ENCODE measurements at regions not wholly inside any gene's neighbourhood (a gene's known extent, or its start where the extent isn't known, plus 50 kb on each side); places are given as distances from the start of the nearest gene placed in this dataset.

GRCh38 chr14:98888281-98888680 lies 383.7 kb downstream of the BCL11B start:
- DNase-seq = no peak

- DNase-seq = no peak
Measured at GRCh38 chr14:98888927-98889835, 382.8 kb downstream of the BCL11B start.

- DNase-seq = no peak
Measured at GRCh38 chr14:98889836-98890185, 382.2 kb downstream of the BCL11B start.

GRCh38 chr14:98890556-98891340 lies 381.2 kb downstream of the BCL11B start:
- DNase-seq = no peak

- no peak for DNase-seq
Measured at GRCh38 chr14:98893675-98894074, 378.3 kb downstream of the BCL11B start.

- DNase-seq = no peak
Measured at GRCh38 chr14:98894600-98894999, 377.4 kb downstream of the BCL11B start.

GRCh38 chr14:98896449-98896848 lies 375.5 kb downstream of the BCL11B start:
- no peak for DNase-seq

- DNase-seq = no peak
Measured at GRCh38 chr14:98897605-98898309, 374.2 kb downstream of the BCL11B start.

GRCh38 chr14:98899441-98899840 lies 372.6 kb downstream of the BCL11B start:
- no peak for DNase-seq

GRCh38 chr14:98900236-98900635 lies 371.8 kb downstream of the BCL11B start:
- no peak for DNase-seq

GRCh38 chr14:98900798-98901197 lies 371.2 kb downstream of the BCL11B start:
- DNase-seq = no peak

- DNase-seq = no peak
Measured at GRCh38 chr14:98901511-98902205, 370.3 kb downstream of the BCL11B start.

GRCh38 chr14:98903371-98903770 lies 368.6 kb downstream of the BCL11B start:
- no peak for DNase-seq

- no peak for DNase-seq
Measured at GRCh38 chr14:98904677-98905076, 367.3 kb downstream of the BCL11B start.

GRCh38 chr14:98906123-98906995 lies 365.6 kb downstream of the BCL11B start:
- peak; percentile 66 for DNase-seq

GRCh38 chr14:98907271-98907670 lies 364.7 kb downstream of the BCL11B start:
- DNase-seq = no peak

- no peak for DNase-seq
Measured at GRCh38 chr14:98908050-98908449, 363.9 kb downstream of the BCL11B start.

GRCh38 chr14:98909251-98909944 lies 362.6 kb downstream of the BCL11B start:
- peak; percentile 85 for DNase-seq

GRCh38 chr14:98910061-98910460 lies 361.9 kb downstream of the BCL11B start:
- DNase-seq = no peak

GRCh38 chr14:98912655-98913054 lies 359.3 kb downstream of the BCL11B start:
- no peak for DNase-seq

Measured in fibroblast of upper back skin (primary cell).